GM10266 (cell line): ENCODE measurements at regions not wholly inside any gene's neighbourhood (a gene's known extent, or its start where the extent isn't known, plus 50 kb on each side); places are given as distances from the start of the nearest gene placed in this dataset.
"Not testable (repeated sequence)": the region's sequence is repeated elsewhere in the genome, so short reads cannot be mapped to it uniquely, and the experiment has no call there.

Experiments
- DNase-seq: peaks from one replicate; pipeline ENCODE4 v3.0.0; 2012; ENCODE audit errors: extremely low spot score
- CTCF ChIP-seq: IDR thresholded peaks from 2 replicates; pipeline ENCODE4 v1.5.1; 2012; ENCODE audit warnings: mild to moderate bottlenecking, low read depth; ENCODE audit not compliant: control insufficient read depth, insufficient read depth; ENCODE audit errors: missing control alignments

GRCh38 chr4:164224871-164225270 lies 529.1 kb upstream of the SMIM31 start:
- no peak for DNase-seq
- no peak for TF ChIP-seq CTCF

- DNase-seq, result no peak
- TF ChIP-seq CTCF, result no peak
Measured at GRCh38 chr4:164229255-164229654, 524.7 kb upstream of the SMIM31 start.

- TF ChIP-seq CTCF, result no peak
Measured at GRCh38 chr4:164239433-164239832, 514.5 kb upstream of the SMIM31 start.

GRCh38 chr4:164239976-164240375 lies 514.0 kb upstream of the SMIM31 start:
- no peak for TF ChIP-seq CTCF
- DNase-seq, result no peak

More at GRCh38 chr4:164239433-164239832, 514.5 kb upstream of the SMIM31 start:
- no peak for DNase-seq

- TF ChIP-seq CTCF, result no peak
- DNase-seq, result no peak
Measured at GRCh38 chr4:164251257-164251656, 502.7 kb upstream of the SMIM31 start.

GRCh38 chr4:164252286-164252685 lies 501.6 kb upstream of the SMIM31 start:
- no peak for TF ChIP-seq CTCF
- DNase-seq, result no peak

- DNase-seq, result no peak
Measured at GRCh38 chr4:164261831-164262230, 492.1 kb upstream of the SMIM31 start.

GRCh38 chr4:164262508-164262907 lies 491.4 kb upstream of the SMIM31 start:
- DNase-seq, result not testable (repeated sequence)

More at GRCh38 chr4:164261831-164262230, 492.1 kb upstream of the SMIM31 start:
- TF ChIP-seq CTCF, result no peak

GRCh38 chr4:164277414-164277813 lies 476.5 kb upstream of the SMIM31 start:
- not testable (repeated sequence) for DNase-seq
